ENCODE measurements at regions not wholly inside any gene's neighbourhood (a gene's known extent, or its start where the extent isn't known, plus 50 kb on each side); places are given as distances from the start of the nearest gene placed in this dataset.

DNA sequence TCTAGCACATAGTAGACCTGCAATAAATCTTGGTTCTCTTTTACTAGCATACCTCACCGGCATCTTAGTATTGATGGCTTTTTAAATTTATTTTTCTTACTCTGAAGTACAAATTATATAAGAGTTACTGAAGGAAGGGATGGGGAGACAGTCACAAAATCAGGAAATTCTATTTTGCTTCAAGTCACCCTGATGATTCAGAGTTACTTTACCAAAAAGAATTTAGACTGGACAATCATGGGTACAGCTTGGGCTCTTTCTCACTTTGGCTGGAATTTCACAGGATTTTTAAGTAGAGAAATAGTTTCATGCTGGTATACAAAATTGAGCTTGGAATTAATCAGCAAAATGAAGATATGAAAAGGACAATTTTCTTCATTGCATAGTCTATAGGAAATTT, 919.2 kb downstream of the METTL15 start:
- Histone ChIP-seq H3K4me2 (ENCODE audit: low read depth, low read length, poor library complexity, severe bottlenecking) (no peak overlapping the region), H3K9me2 (replicated peaks; ENCODE audit: low read depth, low read length) (no peaks in the 10 kb centered on the region), H3F3A (ENCODE audit: low read depth) (no peaks in the 10 kb centered on the region), H3K79me2 (ENCODE audit: insufficient read depth, low read length) (no peaks in the 10 kb centered on the region), H2AFZ (ENCODE audit: low read length) (no peak overlapping the region), H3K27me3 (ENCODE audit: insufficient read depth, low read length, poor library complexity, severe bottlenecking) (no peaks in the 10 kb centered on the region), H3K4me1 (ENCODE audit: insufficient read depth, low read length, poor library complexity, severe bottlenecking) (no peaks in the 10 kb centered on the region), H3K36me3 (ENCODE audit: insufficient read depth, low read length) (no peaks in the 10 kb centered on the region), H4K20me1 (ENCODE audit: insufficient read depth, low read length, poor library complexity, severe bottlenecking) (no peaks in the 10 kb centered on the region), H3K9ac (ENCODE audit: low read depth, low read length, poor library complexity, severe bottlenecking) (no peak overlapping the region), H3K4me3 (ENCODE audit: low read length, poor library complexity, severe bottlenecking) (no peak overlapping the region), H3K9me3 (ENCODE audit: insufficient read depth, low read depth, low read length) (0 out of 2 replicates have a peak, but pooled peaks cover 10% of the 10 kb centered on the region)
- no peak for TF ChIP-seq EZH2phosphoT487 (IDR thresholded peaks at IDR 0.05; ENCODE audit: borderline replicate concordance)
- TF ChIP-seq CTCF (conservative IDR thresholded peaks at IDR 0.05; ENCODE audit: low read length) = no peak

GRCh38 chr11:29026286-29026685, 918.1 kb downstream of the METTL15 start:
- no peaks in the 10 kb centered on the region for H3K4me1 ChIP-seq (ENCODE audit: insufficient read depth, low read length, poor library complexity, severe bottlenecking)
- H3K4me2 ChIP-seq (ENCODE audit: low read depth, low read length, poor library complexity, severe bottlenecking) = no peak overlapping the region
- H3K9me3 ChIP-seq (ENCODE audit: insufficient read depth, low read depth, low read length) = 0 out of 2 replicates have a peak, but pooled peaks cover 10% of the 10 kb centered on the region
- H3K4me3 ChIP-seq (ENCODE audit: low read length, poor library complexity, severe bottlenecking) = no peak overlapping the region
- no peak overlapping the region for H3K9ac ChIP-seq (ENCODE audit: low read depth, low read length, poor library complexity, severe bottlenecking)
- no peaks in the 10 kb centered on the region for H3F3A ChIP-seq (ENCODE audit: low read depth)
- H4K20me1 ChIP-seq (ENCODE audit: insufficient read depth, low read length, poor library complexity, severe bottlenecking) = no peaks in the 10 kb centered on the region
- TF ChIP-seq CTCF (conservative IDR thresholded peaks at IDR 0.05; ENCODE audit: low read length) (no peak), EZH2phosphoT487 (IDR thresholded peaks at IDR 0.05; ENCODE audit: borderline replicate concordance) (no peak)
- no peaks in the 10 kb centered on the region for H3K79me2 ChIP-seq (ENCODE audit: insufficient read depth, low read length)
- H3K27me3 ChIP-seq (ENCODE audit: insufficient read depth, low read length, poor library complexity, severe bottlenecking) = no peaks in the 10 kb centered on the region
- no peaks in the 10 kb centered on the region for H3K36me3 ChIP-seq (ENCODE audit: insufficient read depth, low read length)
- H2AFZ ChIP-seq (ENCODE audit: low read length) = no peak overlapping the region
- no peaks in the 10 kb centered on the region for H3K9me2 ChIP-seq (replicated peaks; ENCODE audit: low read depth, low read length)

DNA sequence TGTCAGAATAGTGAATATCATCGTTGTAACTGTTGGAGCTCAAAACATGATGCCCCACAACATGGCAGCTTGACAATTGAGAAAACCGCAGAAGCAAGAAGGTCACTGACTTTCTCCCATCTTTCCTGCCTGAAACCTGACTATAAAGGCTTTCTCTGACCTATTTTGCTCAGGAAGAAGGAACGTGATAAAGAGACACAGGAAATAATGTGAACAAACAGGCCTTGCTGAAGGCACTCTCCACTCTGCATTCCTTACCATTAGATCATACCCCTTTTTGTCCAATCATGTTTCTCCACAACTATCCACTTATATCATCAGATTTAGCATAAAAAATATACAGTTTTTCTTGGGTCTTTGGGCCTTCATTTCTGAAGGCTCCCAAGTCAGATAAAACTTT, 916.8 kb downstream of the METTL15 start:
- Histone ChIP-seq H3F3A (ENCODE audit: low read depth) (no peaks in the 10 kb centered on the region), H3K79me2 (ENCODE audit: insufficient read depth, low read length) (no peaks in the 10 kb centered on the region), H2AFZ (ENCODE audit: low read length) (no peak overlapping the region), H4K20me1 (ENCODE audit: insufficient read depth, low read length, poor library complexity, severe bottlenecking) (no peaks in the 10 kb centered on the region), H3K4me1 (ENCODE audit: insufficient read depth, low read length, poor library complexity, severe bottlenecking) (no peaks in the 10 kb centered on the region), H3K9me2 (replicated peaks; ENCODE audit: low read depth, low read length) (no peaks in the 10 kb centered on the region), H3K36me3 (ENCODE audit: insufficient read depth, low read length) (no peaks in the 10 kb centered on the region), H3K9ac (ENCODE audit: low read depth, low read length, poor library complexity, severe bottlenecking) (no peak overlapping the region), H3K4me2 (ENCODE audit: low read depth, low read length, poor library complexity, severe bottlenecking) (no peak overlapping the region), H3K9me3 (ENCODE audit: insufficient read depth, low read depth, low read length) (0 out of 2 replicates have a peak, but pooled peaks cover 10% of the 10 kb centered on the region), H3K27me3 (ENCODE audit: insufficient read depth, low read length, poor library complexity, severe bottlenecking) (no peaks in the 10 kb centered on the region), H3K4me3 (ENCODE audit: low read length, poor library complexity, severe bottlenecking) (no peak overlapping the region)
- TF ChIP-seq CTCF (conservative IDR thresholded peaks at IDR 0.05; ENCODE audit: low read length) = no peak
- TF ChIP-seq EZH2phosphoT487 (IDR thresholded peaks at IDR 0.05; ENCODE audit: borderline replicate concordance) = no peak

All from Loucy (cell line).